ENCODE measurements at regions not wholly inside any gene's neighbourhood (a gene's known extent, or its start where the extent isn't known, plus 50 kb on each side); places are given as distances from the start of the nearest gene placed in this dataset.

- no peak for DNase-seq
Measured at GRCh38 chr4:42331914-42332368, 65.3 kb upstream of the SHISA3 start.

GRCh38 chr4:42339935-42340406 is 57.3 kb upstream of the SHISA3 start:
- DNase-seq: no peak

- DNase-seq: no peak
Measured at GRCh38 chr4:42341518-42342026, 55.7 kb upstream of the SHISA3 start.

DNA sequence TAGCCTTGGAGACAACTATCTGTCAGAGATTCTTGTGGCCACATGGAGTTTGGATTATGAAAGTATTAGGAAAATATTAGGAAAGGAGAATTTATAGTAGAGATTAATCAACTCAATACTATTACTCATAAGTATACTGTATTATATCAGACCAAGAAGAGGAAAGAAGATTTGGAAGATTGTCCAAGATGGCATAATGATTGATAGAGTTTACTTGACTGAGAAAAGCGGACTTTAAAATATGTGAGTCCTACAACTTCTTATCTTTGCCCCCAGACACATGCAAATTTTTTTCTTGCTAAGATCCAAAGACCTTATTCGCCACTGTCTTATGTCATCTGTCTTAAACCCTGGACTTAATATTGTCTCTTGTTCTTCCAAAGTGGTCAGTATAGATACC is 54.8 kb upstream of the SHISA3 start:
- DNase-seq: no peak

DNA sequence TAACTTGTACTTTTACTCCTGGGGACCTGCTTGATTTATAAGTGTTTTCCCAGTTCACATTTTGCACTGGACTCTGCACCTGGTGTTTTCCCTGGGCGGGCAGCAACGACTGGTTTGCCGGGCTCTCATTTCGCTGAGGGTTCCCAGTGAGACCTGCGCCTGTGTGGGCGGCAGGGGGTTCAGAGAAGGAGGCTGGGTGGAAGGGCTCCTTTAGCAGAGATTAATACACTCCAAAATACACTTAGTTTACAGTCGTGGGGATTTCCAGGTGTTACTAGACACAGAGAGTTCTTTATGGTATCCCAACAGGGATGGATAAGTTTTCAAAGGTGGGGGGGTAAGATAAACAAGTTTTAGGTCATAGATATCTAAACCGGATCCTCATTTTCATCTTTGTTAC is 53.0 kb upstream of the SHISA3 start:
- no peak for DNase-seq

DNA sequence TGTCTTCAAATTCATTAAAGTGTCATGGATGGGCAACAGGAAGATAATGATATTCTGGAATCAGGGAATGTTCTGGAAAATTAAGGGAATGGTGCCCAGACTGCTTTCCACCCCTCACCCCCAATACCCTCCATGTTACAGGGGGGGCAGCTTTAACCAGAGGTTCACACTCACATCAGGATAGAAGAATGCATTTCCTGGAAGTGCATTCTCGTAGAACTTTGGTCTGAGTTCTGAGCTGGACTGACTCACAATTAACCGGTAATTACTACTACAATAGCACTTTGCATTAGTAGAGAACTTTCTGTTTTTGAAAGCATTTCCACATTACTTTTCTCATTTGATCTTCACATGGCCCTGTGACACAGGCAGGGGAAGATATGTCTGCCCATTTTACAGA is 52.5 kb upstream of the SHISA3 start:
- DNase-seq: no peak

DNA sequence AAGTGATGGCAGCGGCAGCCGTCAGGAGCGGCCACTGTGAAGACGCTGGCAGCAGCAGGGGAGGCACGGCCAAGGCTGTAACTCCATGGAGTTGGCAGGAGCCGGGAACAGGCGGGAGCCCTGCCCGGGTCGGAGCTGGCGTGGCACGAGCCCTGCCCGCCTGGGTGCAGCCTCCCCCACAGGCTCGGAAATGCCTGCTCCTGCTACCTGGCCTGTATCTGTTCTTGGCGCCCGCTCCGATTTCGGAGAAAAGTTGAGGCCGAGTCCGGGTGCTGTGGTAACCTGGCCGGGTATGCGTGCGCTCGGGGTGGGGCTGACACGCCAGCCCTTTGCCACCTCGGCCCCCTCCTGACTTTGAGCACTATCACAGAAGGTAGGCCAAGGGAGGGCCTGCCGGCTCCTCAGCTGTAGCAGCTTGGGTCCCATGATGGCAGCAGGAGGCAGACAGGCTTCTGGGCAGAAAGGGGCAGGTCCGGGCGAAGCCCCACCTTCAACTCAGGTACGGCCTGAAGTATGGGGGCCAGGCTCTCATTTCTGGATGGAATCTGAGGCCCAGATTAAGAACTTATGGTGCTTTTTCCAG is 51.2 kb upstream of the SHISA3 start:
- no peak for DNase-seq

DNA sequence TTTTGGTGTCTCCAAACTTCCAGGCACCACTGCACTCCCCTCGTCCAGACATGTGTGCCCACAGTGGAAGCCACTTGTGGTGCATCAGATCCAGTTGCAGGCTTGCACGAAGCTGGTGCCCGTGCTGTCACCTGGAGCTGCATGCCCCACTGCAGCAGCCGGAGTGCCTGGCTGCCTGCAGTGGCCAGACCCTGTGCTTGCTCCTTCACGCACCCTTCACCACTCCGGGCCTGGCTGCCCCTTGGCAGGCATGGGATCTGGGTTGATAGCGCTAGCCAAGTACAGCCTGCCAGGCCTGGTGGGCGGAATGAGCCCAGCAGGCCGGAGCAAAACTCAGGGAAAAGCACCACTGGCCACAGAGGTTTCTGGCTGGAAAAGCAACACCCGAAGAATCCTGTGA is 50.2 kb upstream of the SHISA3 start:
- DNase-seq: no peak

Measured in DMS79 treated with DMSO at 0.1 percent for 48 hours (cell line).